GM23338 (cell line): ENCODE measurements at regions not wholly inside any gene's neighbourhood (a gene's known extent, or its start where the extent isn't known, plus 50 kb on each side); places are given as distances from the start of the nearest gene placed in this dataset.

ENCODE experiments used
- ATAC-seq: fragments of 200-7000 bp; cut with Tn5 transposase; 3 replicates; pipeline ENCODE4 v1.9.1; 2020
- DNase-seq: peaks from one replicate; pipeline ENCODE4 v3.0.0-alpha.2; 2015; ENCODE audit warnings: low spot score
- H2AFZ ChIP-seq: fragments of 200-600 bp; sonication (generic); 2 replicates; pipeline ENCODE4 v1.8.0; 2016; ENCODE audit warnings: antibody characterized with exemption, mild to moderate bottlenecking, moderate library complexity
- H3F3A ChIP-seq: fragments of 200-600 bp; sonication (generic); replicated peaks from 2 replicates; pipeline ENCODE4 v1.8.0; 2017; ENCODE audit warnings: antibody characterized with exemption, mixed run types, low read depth
- H3K27ac ChIP-seq: fragments of 200-600 bp; sonication (generic); 2 replicates; pipeline ENCODE4 v1.6.1; 2016; ENCODE audit warnings: low read depth
- H3K27me3 ChIP-seq: fragments of 200-600 bp; sonication (generic); 2 replicates; pipeline ENCODE4 v1.8.0; 2016; ENCODE audit warnings: mild to moderate bottlenecking, mixed run types, moderate library complexity; ENCODE audit not compliant: insufficient read depth
- H3K36me3 ChIP-seq: fragments of 200-600 bp; sonication (generic); 2 replicates; pipeline ENCODE4 v1.8.0; 2016; ENCODE audit warnings: mild to moderate bottlenecking; ENCODE audit not compliant: insufficient read depth
- H3K4me1 ChIP-seq: fragments of 200-600 bp; sonication (generic); 2 replicates; pipeline ENCODE4 v1.8.0; 2016; ENCODE audit warnings: mild to moderate bottlenecking, moderate library complexity; ENCODE audit not compliant: insufficient read depth
- H3K4me2 ChIP-seq: fragments of 200-600 bp; sonication (generic); 2 replicates; pipeline ENCODE4 v1.7.1; 2017; ENCODE audit warnings: mixed run types
- H3K4me3 ChIP-seq: fragments of 200-600 bp; sonication (generic); 2 replicates; pipeline ENCODE4 v1.6.1; 2016; ENCODE audit warnings: mixed run types
- H3K79me2 ChIP-seq: fragments of 200-600 bp; sonication (generic); replicated peaks from 2 replicates; pipeline ENCODE4 v1.8.0; 2017; ENCODE audit warnings: mild to moderate bottlenecking; ENCODE audit not compliant: insufficient read depth
- H3K9me2 ChIP-seq: fragments of 200-600 bp; sonication (generic); 2 replicates; pipeline ENCODE4 v1.8.0; 2017; ENCODE audit not compliant: insufficient read depth
- H4K20me1 ChIP-seq: fragments of 200-600 bp; sonication (generic); replicated peaks from 2 replicates; pipeline ENCODE4 v1.8.0; 2017; ENCODE audit warnings: mild to moderate bottlenecking; ENCODE audit not compliant: insufficient read depth
- H3K27ac Mint-ChIP-seq: 2 replicates; pipeline ENCODE4 v1.8.0; 2020; ENCODE audit warnings: inconsistent platforms, mild to moderate bottlenecking, moderate library complexity, mixed read lengths
- H3K27me3 Mint-ChIP-seq: 3 replicates; pipeline ENCODE4 v1.8.0; 2022; ENCODE audit warnings: low read depth, mild to moderate bottlenecking, moderate library complexity, mixed read lengths, inconsistent platforms; ENCODE audit not compliant: insufficient read depth, poor library complexity
- H3K36me3 Mint-ChIP-seq: 3 replicates; pipeline ENCODE4 v1.8.0; 2021; ENCODE audit warnings: low read depth, mild to moderate bottlenecking, inconsistent platforms, moderate library complexity, mixed read lengths
- H3K4me1 Mint-ChIP-seq: 3 replicates; pipeline ENCODE4 v1.8.0; 2020; ENCODE audit warnings: mild to moderate bottlenecking, inconsistent platforms, mixed read lengths
- H3K4me3 Mint-ChIP-seq: 3 replicates; pipeline ENCODE4 v1.8.0; 2021; ENCODE audit warnings: moderate library complexity, mild to moderate bottlenecking, inconsistent platforms, mixed read lengths
- H3K9me3 Mint-ChIP-seq: 3 replicates; pipeline ENCODE4 v1.8.0; 2020; ENCODE audit warnings: moderate library complexity, mild to moderate bottlenecking, inconsistent platforms, mixed read lengths
- CREB1 ChIP-seq: fragments of 250-450 bp; sonication (Bioruptor Pico); IDR thresholded peaks from 2 replicates; pipeline ENCODE4 v1.5.0; 2020; ENCODE audit warnings: low read depth, mild to moderate bottlenecking, moderate library complexity
- EZH2 ChIP-seq: fragments of 200-600 bp; sonication (generic); IDR thresholded peaks from one replicate; pipeline ENCODE4 v1.8.0; 2017; ENCODE audit warnings: antibody characterized with exemption, mild to moderate bottlenecking, low read depth; ENCODE audit not compliant: unreplicated experiment
- EZH2phosphoT487 ChIP-seq: fragments of 200-600 bp; sonication (generic); IDR thresholded peaks from one replicate; pipeline ENCODE4 v1.8.1; 2018; ENCODE audit warnings: antibody characterized with exemption; ENCODE audit not compliant: unreplicated experiment
- JUNB ChIP-seq: IDR thresholded peaks from one replicate; pipeline ENCODE4 v1.6.1; 2016; ENCODE audit warnings: antibody characterized with exemption; ENCODE audit not compliant: unreplicated experiment
- NANOG ChIP-seq: IDR thresholded peaks from 2 replicates; pipeline ENCODE4 v1.6.1; 2016; ENCODE audit warnings: antibody characterized with exemption, borderline replicate concordance
- POLR2AphosphoS5 ChIP-seq: IDR thresholded peaks from 2 replicates; pipeline ENCODE4 v1.6.1; 2016; ENCODE audit warnings: antibody characterized with exemption, low read depth
- TF ChIP-seq, protein P1 (sequence below): fragments of 250-450 bp; sonication (Bioruptor Pico); IDR thresholded peaks from 2 replicates; pipeline ENCODE4 v1.5.0; 2020; ENCODE audit warnings: mild to moderate bottlenecking, moderate library complexity
- TF ChIP-seq, protein P2 (sequence below): IDR thresholded peaks from 2 replicates; pipeline ENCODE4 v1.6.1; 2016; ENCODE audit warnings: antibody characterized with exemption

DNA sequence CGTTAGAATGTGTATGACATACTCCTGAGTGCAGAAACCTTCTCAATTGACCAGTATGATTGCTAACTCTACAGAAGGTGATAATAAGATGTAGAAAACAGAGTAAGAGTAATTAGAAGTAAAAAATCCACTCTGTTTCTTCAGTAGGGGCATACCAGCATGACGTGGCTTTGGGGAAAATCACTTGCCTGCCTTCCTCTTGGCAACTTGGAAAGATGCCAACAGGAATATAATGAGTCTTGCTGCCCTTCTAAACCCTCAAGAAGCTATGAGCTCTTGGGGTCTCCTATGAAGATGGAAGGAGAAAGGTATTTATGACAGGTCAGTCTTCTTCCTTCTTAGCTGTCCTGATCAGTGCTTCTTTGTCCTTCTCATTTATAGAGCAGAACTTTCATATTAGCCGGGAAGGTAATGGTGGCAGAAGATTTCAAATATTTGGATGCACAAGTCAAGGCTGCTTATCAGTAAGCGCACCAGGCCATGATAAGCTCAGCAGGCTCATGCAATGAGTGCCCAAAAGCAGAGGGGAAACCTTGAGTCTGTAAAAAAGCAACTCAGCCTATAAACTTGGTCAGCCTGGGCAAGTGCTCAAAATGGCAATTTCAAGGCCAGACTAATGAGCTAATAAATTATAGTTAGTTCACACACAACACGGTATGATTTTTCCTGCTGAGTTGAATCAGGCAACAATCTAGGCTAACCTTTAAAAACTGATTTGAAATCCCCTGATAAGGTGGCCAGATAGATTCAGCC lies 69.7 kb upstream of the PPARGC1A start:
- Histone ChIP-seq H3K27ac (no peak overlapping the region), H3F3A (no peaks in the 10 kb centered on the region), H3K9me2 (0 out of 2 replicates have a peak, but pooled peaks cover 16% of the 10 kb centered on the region), H3K4me2 (no peak overlapping the region), H3K79me2 (no peaks in the 10 kb centered on the region), H3K27me3 (no peaks in the 10 kb centered on the region), H3K36me3 (no peaks in the 10 kb centered on the region), H3K4me3 (no peak overlapping the region), H2AFZ (no peak overlapping the region), H3K4me1 (no peaks in the 10 kb centered on the region), H4K20me1 (no peaks in the 10 kb centered on the region)
- Mint-ChIP-seq H3K27ac (no peak overlapping the region), H3K9me3 (no peaks in the 10 kb centered on the region), H3K36me3 (no peaks in the 10 kb centered on the region), H3K4me3 (no peak overlapping the region), H3K4me1 (peaks cover 5% of the 10 kb centered on the region; the same call in 2 of the 3 replicates), H3K27me3 (no peaks in the 10 kb centered on the region)
- DNase-seq (no peak), ATAC-seq (no peak)
- TF ChIP-seq EZH2 (no peak), NANOG (no peak), CREB1 (CRISPR knock-in tag) (no peak)
- TF ChIP-seq, protein P1, sequence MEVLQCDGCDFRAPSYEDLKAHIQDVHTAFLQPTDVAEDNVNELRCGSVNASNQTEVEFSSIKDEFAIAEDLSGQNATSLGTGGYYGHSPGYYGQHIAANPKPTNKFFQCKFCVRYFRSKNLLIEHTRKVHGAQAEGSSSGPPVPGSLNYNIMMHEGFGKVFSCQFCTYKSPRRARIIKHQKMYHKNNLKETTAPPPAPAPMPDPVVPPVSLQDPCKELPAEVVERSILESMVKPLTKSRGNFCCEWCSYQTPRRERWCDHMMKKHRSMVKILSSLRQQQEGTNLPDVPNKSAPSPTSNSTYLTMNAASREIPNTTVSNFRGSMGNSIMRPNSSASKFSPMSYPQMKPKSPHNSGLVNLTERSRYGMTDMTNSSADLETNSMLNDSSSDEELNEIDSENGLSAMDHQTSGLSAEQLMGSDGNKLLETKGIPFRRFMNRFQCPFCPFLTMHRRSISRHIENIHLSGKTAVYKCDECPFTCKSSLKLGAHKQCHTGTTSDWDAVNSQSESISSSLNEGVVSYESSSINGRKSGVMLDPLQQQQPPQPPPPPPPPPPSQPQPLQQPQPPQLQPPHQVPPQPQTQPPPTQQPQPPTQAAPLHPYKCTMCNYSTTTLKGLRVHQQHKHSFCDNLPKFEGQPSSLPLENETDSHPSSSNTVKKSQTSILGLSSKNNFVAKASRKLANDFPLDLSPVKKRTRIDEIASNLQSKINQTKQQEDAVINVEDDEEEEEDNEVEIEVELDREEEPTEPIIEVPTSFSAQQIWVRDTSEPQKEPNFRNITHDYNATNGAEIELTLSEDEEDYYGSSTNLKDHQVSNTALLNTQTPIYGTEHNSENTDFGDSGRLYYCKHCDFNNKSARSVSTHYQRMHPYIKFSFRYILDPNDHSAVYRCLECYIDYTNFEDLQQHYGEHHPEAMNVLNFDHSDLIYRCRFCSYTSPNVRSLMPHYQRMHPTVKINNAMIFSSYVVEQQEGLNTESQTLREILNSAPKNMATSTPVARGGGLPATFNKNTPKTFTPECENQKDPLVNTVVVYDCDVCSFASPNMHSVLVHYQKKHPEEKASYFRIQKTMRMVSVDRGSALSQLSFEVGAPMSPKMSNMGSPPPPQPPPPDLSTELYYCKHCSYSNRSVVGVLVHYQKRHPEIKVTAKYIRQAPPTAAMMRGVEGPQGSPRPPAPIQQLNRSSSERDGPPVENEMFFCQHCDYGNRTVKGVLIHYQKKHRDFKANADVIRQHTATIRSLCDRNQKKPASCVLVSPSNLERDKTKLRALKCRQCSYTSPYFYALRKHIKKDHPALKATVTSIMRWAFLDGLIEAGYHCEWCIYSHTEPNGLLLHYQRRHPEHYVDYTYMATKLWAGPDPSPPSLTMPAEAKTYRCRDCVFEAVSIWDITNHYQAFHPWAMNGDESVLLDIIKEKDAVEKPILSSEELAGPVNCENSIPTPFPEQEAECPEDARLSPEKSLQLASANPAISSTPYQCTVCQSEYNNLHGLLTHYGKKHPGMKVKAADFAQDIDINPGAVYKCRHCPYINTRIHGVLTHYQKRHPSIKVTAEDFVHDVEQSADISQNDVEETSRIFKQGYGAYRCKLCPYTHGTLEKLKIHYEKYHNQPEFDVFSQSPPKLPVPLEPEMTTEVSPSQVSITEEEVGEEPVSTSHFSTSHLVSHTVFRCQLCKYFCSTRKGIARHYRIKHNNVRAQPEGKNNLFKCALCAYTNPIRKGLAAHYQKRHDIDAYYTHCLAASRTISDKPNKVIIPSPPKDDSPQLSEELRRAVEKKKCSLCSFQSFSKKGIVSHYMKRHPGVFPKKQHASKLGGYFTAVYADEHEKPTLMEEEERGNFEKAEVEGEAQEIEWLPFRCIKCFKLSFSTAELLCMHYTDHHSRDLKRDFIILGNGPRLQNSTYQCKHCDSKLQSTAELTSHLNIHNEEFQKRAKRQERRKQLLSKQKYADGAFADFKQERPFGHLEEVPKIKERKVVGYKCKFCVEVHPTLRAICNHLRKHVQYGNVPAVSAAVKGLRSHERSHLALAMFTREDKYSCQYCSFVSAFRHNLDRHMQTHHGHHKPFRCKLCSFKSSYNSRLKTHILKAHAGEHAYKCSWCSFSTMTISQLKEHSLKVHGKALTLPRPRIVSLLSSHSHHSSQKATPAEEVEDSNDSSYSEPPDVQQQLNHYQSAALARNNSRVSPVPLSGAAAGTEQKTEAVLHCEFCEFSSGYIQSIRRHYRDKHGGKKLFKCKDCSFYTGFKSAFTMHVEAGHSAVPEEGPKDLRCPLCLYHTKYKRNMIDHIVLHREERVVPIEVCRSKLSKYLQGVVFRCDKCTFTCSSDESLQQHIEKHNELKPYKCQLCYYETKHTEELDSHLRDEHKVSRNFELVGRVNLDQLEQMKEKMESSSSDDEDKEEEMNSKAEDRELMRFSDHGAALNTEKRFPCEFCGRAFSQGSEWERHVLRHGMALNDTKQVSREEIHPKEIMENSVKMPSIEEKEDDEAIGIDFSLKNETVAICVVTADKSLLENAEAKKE, result no peak

DNA sequence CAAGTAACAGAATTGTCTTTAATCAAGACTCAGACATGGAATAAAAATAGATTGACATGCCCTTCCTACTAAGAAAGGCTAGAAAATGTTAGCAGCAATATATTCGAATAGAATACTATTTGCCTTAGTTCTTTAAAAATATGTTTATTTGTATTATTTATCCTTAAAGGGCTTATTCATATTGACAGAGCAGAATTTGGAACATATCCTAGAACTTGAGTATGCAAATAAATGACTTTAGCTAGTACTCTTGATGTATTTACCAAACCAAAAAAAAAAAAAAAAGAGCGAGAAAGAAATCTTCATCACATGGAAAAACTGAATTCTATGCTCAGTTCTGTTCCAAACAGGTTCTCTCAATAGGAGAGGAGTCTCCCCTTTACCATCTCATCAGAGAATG lies 68.9 kb upstream of the PPARGC1A start:
- no peak overlapping the region for H3K27ac ChIP-seq
- peaks cover 5% of the 10 kb centered on the region; the same call in 2 of the 3 replicates for H3K4me1 Mint-ChIP-seq
- no peaks in the 10 kb centered on the region for H3K36me3 ChIP-seq
- DNase-seq (no peak), ATAC-seq (no peak)
- H3F3A ChIP-seq, result no peaks in the 10 kb centered on the region
- no peaks in the 10 kb centered on the region for H3K27me3 Mint-ChIP-seq
- H3K4me3 ChIP-seq, result no peak overlapping the region
- no peak overlapping the region for H3K4me3 Mint-ChIP-seq
- no peaks in the 10 kb centered on the region for H3K79me2 ChIP-seq
- H2AFZ ChIP-seq, result no peak overlapping the region
- H4K20me1 ChIP-seq, result no peaks in the 10 kb centered on the region
- H3K27ac Mint-ChIP-seq, result no peak overlapping the region
- H3K36me3 Mint-ChIP-seq, result no peaks in the 10 kb centered on the region
- no peaks in the 10 kb centered on the region for H3K27me3 ChIP-seq
- H3K9me3 Mint-ChIP-seq, result no peaks in the 10 kb centered on the region
- 0 out of 2 replicates have a peak, but pooled peaks cover 12% of the 10 kb centered on the region for H3K9me2 ChIP-seq
- no peaks in the 10 kb centered on the region for H3K4me1 ChIP-seq
- no peak overlapping the region for H3K4me2 ChIP-seq
- TF ChIP-seq EZH2phosphoT487, result no peak
- no peak for TF ChIP-seq EZH2
- TF ChIP-seq JUNB, result no peak
- no peak for TF ChIP-seq POLR2AphosphoS5
- no peak for TF ChIP-seq NANOG
- TF ChIP-seq, protein P2, sequence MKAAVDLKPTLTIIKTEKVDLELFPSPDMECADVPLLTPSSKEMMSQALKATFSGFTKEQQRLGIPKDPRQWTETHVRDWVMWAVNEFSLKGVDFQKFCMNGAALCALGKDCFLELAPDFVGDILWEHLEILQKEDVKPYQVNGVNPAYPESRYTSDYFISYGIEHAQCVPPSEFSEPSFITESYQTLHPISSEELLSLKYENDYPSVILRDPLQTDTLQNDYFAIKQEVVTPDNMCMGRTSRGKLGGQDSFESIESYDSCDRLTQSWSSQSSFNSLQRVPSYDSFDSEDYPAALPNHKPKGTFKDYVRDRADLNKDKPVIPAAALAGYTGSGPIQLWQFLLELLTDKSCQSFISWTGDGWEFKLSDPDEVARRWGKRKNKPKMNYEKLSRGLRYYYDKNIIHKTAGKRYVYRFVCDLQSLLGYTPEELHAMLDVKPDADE, result no peak
